SJSA1 (cell line): ENCODE measurements at regions not wholly inside any gene's neighbourhood (a gene's known extent, or its start where the extent isn't known, plus 50 kb on each side); places are given as distances from the start of the nearest gene placed in this dataset.

ENCODE experiments used
- DNase-seq, 2 experiments: peaks; one replicate each; pipeline ENCODE4 v3.0.0-alpha.2; 2015 to 2020; ENCODE audit warnings: low spot score in 2 of 2, low read depth in 1 of 2
- H3K27ac ChIP-seq: fragments of 250-450 bp; sonication (Bioruptor Pico); 2 replicates; pipeline ENCODE4 v1.5.1; 2020; ENCODE audit warnings: mild to moderate bottlenecking, moderate library complexity
- H3K27me3 ChIP-seq: fragments of 250-450 bp; sonication (Bioruptor Pico); replicated peaks from 2 replicates; pipeline ENCODE4 v1.5.1; 2020; ENCODE audit warnings: mild to moderate bottlenecking, moderate library complexity
- H3K36me3 ChIP-seq: fragments of 250-450 bp; sonication (Bioruptor Pico); 2 replicates; pipeline ENCODE4 v1.5.1; 2020; ENCODE audit warnings: mild to moderate bottlenecking
- H3K4me1 ChIP-seq: fragments of 250-450 bp; sonication (Bioruptor Pico); replicated peaks from 2 replicates; pipeline ENCODE4 v1.6.1; 2021; ENCODE audit warnings: mild to moderate bottlenecking
- H3K4me3 ChIP-seq: fragments of 250-450 bp; sonication (Bioruptor Pico); 2 replicates; pipeline ENCODE4 v1.5.1; 2020; ENCODE audit warnings: mild to moderate bottlenecking
- H3K9me3 ChIP-seq: fragments of 250-450 bp; sonication (Bioruptor Pico); replicated peaks from 2 replicates; pipeline ENCODE4 v1.5.1; 2020; ENCODE audit warnings: mild to moderate bottlenecking

DNA sequence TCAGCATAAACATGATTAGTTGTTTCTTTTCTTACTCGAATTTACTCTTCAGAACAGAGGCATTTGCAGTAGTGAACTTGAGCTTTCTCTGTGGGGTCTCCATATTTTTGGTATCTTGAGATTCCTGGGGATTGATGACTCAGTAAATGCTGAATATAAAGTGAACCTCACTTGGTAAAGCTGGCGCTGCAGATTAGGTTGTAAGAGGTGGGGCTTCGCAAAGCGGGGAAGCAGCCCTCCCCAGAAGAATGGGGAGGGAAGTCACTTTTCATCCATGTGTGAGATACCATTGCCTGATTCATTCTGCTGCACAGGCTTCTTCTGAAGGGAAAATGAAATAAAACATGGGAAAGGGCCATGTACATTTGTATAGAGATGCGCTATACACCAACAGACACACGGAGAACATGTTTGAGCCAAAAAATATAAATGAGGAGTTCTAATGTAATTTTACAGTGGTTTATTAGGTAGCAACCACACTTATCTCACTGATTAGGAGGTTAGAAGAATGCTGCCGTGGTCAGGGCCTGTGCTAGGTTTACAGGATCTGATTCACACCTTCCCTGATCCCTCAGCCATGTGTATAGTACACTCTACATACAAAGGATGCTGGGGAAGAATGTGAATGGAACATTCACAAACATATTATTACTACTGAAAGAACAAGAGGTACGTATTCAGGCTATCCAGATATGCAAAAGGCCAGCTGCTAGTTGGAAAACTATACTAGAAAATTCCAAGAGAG lies 63.5 kb downstream of the DNTTIP2 start:
- Histone ChIP-seq H3K4me1 (peaks cover 46% of the 10 kb centered on the region), H3K27ac (no peak overlapping the region), H3K4me3 (no peak overlapping the region), H3K36me3 (no peaks in the 10 kb centered on the region), H3K9me3 (no peaks in the 10 kb centered on the region), H3K27me3 (no peaks in the 10 kb centered on the region)
- no peak for DNase-seq

DNA sequence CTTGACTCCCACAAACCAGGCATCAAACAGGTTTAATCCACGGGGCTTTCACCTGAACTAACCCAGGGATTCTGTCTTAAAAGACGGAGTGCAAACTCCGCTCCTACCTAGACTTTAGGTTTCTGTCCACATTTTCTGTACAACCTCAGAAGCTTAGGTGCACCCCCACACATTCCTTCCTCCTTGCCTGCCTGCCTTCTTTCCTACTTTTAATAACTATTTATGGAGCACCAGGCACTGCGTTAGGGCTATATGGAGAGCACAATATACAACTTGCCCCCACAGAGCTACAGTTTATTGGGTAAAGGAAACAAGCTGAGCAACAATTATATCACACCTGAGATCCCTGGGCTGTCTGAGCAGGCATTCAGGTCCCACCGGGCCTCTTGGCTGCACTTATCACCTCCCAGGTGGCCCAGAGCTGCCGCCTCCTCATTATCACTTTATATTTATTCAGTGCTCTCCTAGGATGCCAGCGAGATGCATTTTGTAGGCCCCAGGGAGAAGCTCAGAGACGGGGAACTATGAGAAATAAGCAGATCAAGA lies 64.1 kb downstream of the DNTTIP2 start:
- Histone ChIP-seq H3K9me3 (no peaks in the 10 kb centered on the region), H3K4me3 (no peak overlapping the region), H3K27me3 (no peaks in the 10 kb centered on the region), H3K27ac (no peak overlapping the region), H3K36me3 (no peaks in the 10 kb centered on the region), H3K4me1 (peaks cover 46% of the 10 kb centered on the region)
- no peak for DNase-seq

GRCh38 chr1:93814059-93814794 lies 64.8 kb downstream of the DNTTIP2 start:
- peak overlapping the region; percentile 10 for H3K27ac ChIP-seq
- no peaks in the 10 kb centered on the region for H3K36me3 ChIP-seq
- H3K4me3 ChIP-seq: no peak overlapping the region
- DNase-seq: peak; percentile 70 to 74
- H3K27me3 ChIP-seq: no peaks in the 10 kb centered on the region
- H3K9me3 ChIP-seq: no peaks in the 10 kb centered on the region
- H3K4me1 ChIP-seq: peaks cover 46% of the 10 kb centered on the region

DNA sequence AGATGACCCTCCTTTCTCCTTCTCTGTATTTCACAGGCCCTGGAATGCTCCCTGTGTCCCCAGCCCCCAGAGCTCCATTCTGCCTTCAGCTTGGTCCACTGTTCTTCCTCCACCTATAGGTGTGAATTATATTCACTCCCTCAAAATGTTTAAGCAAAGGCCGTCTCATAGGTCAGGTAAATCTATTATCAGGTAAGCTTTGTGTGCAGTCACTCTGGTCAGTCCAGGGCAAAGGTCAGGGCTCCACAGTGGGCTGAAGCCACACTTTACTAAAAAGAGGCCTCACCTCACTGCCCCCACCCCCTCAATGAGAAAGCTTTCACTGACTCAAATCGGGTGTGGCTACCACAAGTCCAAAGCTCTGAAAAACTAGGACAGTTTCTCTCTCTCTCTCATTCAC lies 65.9 kb downstream of the DNTTIP2 start:
- no peaks in the 10 kb centered on the region for H3K36me3 ChIP-seq
- peak overlapping the region; percentile 10 for H3K27ac ChIP-seq
- H3K27me3 ChIP-seq: no peaks in the 10 kb centered on the region
- no peaks in the 10 kb centered on the region for H3K9me3 ChIP-seq
- DNase-seq: peak in 1 of 2 experiments; percentile 31
- peaks cover 46% of the 10 kb centered on the region for H3K4me1 ChIP-seq
- no peak overlapping the region for H3K4me3 ChIP-seq

DNA sequence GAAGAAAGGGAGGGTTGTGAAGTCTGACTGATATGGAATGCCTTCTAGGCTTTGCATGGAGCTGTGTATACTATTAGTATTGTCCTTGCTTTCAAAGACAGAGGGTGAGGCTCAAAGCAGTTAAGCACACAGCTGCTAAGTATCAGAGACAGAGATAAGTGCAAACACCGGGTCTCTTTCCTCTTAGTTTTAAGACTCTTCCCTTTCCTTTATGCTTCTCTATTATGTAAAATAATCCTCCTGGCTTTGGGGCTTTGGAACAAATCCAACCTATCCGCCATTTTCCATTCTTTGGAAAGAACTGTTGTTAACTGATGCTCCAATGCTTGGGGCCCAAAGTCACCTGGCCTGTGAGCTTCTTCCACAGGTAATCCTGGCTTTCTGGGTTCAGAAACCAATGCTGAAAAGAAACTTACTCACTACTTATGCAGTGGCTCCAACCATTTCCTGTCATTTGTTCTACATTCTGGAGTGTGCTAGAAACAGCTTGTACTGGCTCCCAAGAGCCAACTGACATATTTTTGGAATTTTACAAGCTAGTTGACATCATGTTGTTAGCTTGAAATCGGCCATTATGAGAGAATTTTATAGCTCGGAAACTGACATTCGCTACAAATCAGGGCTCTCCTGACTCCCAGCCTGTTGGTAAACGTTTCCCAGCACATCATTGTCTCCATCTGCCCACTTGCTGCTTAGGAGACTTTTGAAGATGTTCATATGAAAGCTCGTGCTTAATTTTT lies 67.5 kb downstream of the DNTTIP2 start:
- Histone ChIP-seq H3K4me1 (peaks cover 38% of the 10 kb centered on the region), H3K36me3 (no peaks in the 10 kb centered on the region), H3K27me3 (no peaks in the 10 kb centered on the region), H3K27ac (no peak overlapping the region), H3K4me3 (no peak overlapping the region), H3K9me3 (no peaks in the 10 kb centered on the region)
- DNase-seq: no peak

DNA sequence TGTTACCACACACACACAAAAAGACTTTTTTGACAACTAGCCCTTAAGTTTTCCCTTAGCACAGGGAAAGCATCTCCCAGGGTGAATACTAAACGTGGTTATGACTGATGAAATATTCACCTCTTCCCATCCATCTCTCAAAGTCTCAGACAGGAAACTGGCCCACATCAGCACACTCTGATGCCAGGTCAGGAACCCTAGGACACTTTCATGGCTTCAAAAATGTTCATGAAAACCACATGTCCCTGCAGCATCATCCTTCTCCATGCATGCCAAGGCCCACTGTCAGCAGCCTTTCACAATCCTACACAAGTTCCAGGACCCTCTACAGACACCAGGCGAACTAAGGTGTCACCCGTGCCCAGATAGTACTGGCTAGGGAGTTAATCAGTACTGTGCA lies 68.7 kb downstream of the DNTTIP2 start:
- Histone ChIP-seq H3K27me3 (no peaks in the 10 kb centered on the region), H3K4me3 (no peak overlapping the region), H3K9me3 (no peaks in the 10 kb centered on the region), H3K4me1 (peaks cover 40% of the 10 kb centered on the region), H3K27ac (no peak overlapping the region), H3K36me3 (no peaks in the 10 kb centered on the region)
- no peak for DNase-seq

DNA sequence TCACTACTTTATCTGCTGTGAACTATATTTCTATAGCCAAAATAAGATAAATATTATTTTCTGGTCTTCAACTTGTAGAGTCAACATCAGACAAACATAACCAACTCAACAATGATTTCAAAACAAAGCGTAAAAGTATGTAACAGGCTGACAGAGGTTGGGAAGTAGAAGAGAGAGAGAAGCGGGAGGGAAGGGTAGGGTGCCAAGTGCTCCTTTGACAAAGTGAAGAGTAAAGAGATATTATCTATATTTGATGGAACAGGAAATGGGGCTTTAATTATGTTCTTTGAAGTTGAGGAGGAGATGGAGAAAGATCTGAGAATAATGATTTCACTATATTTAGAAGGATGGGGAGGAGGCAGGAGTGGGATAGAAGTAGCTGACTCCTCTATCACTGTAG lies 70.1 kb downstream of the DNTTIP2 start:
- H3K9me3 ChIP-seq: no peaks in the 10 kb centered on the region
- no peak for DNase-seq
- H3K36me3 ChIP-seq: no peaks in the 10 kb centered on the region
- H3K4me1 ChIP-seq: peaks cover 44% of the 10 kb centered on the region
- no peak overlapping the region for H3K27ac ChIP-seq
- H3K27me3 ChIP-seq: no peaks in the 10 kb centered on the region
- H3K4me3 ChIP-seq: no peak overlapping the region

- Histone ChIP-seq H3K9me3 (no peaks in the 10 kb centered on the region), H3K4me1 (peaks cover 38% of the 10 kb centered on the region), H3K4me3 (no peak overlapping the region), H3K27ac (no peak overlapping the region), H3K27me3 (no peaks in the 10 kb centered on the region), H3K36me3 (no peaks in the 10 kb centered on the region)
- DNase-seq: no peak
These were observed 71.6 kb downstream of the DNTTIP2 start for GRCh38 chr1:93807311-93807930.

GRCh38 chr1:93805027-93805610 lies 73.9 kb downstream of the DNTTIP2 start:
- no peaks in the 10 kb centered on the region for H3K27me3 ChIP-seq

GRCh38 chr1:93804412-93804811 lies 74.6 kb downstream of the DNTTIP2 start:
- H3K9me3 ChIP-seq: no peaks in the 10 kb centered on the region
- H3K36me3 ChIP-seq: no peaks in the 10 kb centered on the region
- peak; percentile 75 to 76 for DNase-seq
- H3K4me3 ChIP-seq: no peak overlapping the region; the same call in 1 of the 2 replicates
- no peaks in the 10 kb centered on the region for H3K27me3 ChIP-seq
- peaks cover 45% of the 10 kb centered on the region for H3K4me1 ChIP-seq
- peak overlapping the region; percentile 57 for H3K27ac ChIP-seq

More at GRCh38 chr1:93805027-93805610, 73.9 kb downstream of the DNTTIP2 start:
- Histone ChIP-seq H3K27ac (peak overlapping the region; percentile 57), H3K4me3 (no peak overlapping the region; the same call in 1 of the 2 replicates), H3K4me1 (peaks cover 45% of the 10 kb centered on the region), H3K9me3 (no peaks in the 10 kb centered on the region), H3K36me3 (no peaks in the 10 kb centered on the region)
- DNase-seq: peak in 1 of 2 experiments; percentile 31

DNA sequence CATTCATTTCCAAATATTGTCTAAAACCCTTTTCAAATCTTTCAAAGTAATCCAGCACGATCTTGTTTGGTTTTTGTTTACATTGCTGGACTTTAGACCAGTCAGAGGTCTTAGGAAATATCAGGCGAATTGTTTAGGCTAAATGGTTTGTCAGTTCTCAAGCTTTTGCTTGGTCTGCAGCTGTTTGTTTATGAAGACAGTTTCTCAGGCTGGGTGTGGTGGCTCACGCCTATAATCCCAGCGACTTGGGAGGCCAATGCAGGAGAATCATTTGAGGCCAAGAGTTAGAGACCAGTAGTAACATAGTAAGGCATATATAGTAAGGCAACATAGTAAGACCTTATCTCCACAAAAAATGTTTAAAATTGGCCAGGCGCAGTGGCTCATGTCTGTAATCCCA lies 77.5 kb downstream of the DNTTIP2 start:
- peak; percentile 50 to 53 for DNase-seq
- H3K27me3 ChIP-seq: no peaks in the 10 kb centered on the region
- H3K4me3 ChIP-seq: no peak overlapping the region
- H3K9me3 ChIP-seq: no peaks in the 10 kb centered on the region
- H3K27ac ChIP-seq: peak overlapping the region; percentile 43; the same call in 1 of the 2 replicates
- H3K36me3 ChIP-seq: no peaks in the 10 kb centered on the region
- H3K4me1 ChIP-seq: peaks cover 63% of the 10 kb centered on the region

DNA sequence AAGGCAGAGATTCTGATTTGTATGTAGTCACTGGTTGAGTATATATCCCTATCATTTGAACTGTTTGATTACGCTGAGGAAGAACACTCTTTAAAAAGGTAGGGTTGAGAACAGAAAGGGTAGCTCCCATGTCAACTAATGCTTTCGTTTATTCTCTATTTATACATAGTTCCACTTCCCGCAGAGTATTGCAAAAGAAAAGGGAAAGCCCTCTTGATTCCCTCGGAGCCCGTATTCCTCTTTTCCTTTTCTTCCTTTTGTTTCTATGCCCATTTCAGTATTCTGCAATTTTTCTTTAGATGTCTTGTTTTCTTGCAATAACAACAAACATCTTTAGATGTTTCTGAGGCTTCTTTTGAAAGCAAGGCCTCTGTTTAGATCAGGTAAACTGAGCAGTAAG lies 78.2 kb downstream of the DNTTIP2 start:
- no peak overlapping the region for H3K4me3 ChIP-seq
- H3K9me3 ChIP-seq: no peaks in the 10 kb centered on the region
- no peak for DNase-seq
- no peaks in the 10 kb centered on the region for H3K27me3 ChIP-seq
- H3K36me3 ChIP-seq: no peaks in the 10 kb centered on the region
- peaks cover 57% of the 10 kb centered on the region for H3K4me1 ChIP-seq
- H3K27ac ChIP-seq: no peak overlapping the region

DNA sequence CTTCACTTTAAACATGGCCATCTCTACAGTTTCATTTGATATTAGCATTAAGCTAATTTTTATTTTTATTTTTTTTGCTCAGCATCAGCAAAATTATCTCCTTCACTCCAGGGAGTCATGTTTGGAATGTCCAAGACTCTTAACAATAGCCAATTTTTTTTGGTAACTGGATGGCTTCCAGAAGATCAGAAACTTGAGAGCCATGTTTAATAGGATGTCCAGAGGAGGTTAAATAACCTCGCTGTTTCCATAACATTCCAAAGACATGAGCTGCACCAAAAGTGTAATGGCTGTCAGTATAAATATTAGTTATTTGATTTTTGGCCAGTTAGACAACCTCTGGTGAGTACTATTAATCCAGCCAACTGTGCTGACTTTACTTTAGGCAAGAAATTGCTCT lies 80.7 kb downstream of the DNTTIP2 start:
- H3K36me3 ChIP-seq: no peaks in the 10 kb centered on the region
- no peaks in the 10 kb centered on the region for H3K9me3 ChIP-seq
- H3K4me1 ChIP-seq: peaks cover 35% of the 10 kb centered on the region
- H3K27ac ChIP-seq: peak overlapping the region; percentile 57
- H3K27me3 ChIP-seq: no peaks in the 10 kb centered on the region
- no peak overlapping the region for H3K4me3 ChIP-seq
- peak in 1 of 2 experiments; percentile 72 for DNase-seq
